IgD-negative memory B cell (primary cell): ENCODE measurements at regions not wholly inside any gene's neighbourhood (a gene's known extent, or its start where the extent isn't known, plus 50 kb on each side); places are given as distances from the start of the nearest gene placed in this dataset.
"Not testable (repeated sequence)": the region's sequence is repeated elsewhere in the genome, so short reads cannot be mapped to it uniquely, and the experiment has no call there.

Experiments
- H3K27ac Mint-ChIP-seq, 3 donors: one replicate each; pipeline ENCODE4 v1.8.0; 2020 to 2022; ENCODE audit warnings: mild to moderate bottlenecking in 3 of 3, mixed read lengths in 3 of 3, moderate library complexity in 1 of 3
- H3K27me3 Mint-ChIP-seq: one replicate; pipeline ENCODE4 v1.8.0; 2021; ENCODE audit warnings: mixed read lengths
- H3K36me3 Mint-ChIP-seq: one replicate; pipeline ENCODE4 v1.8.0; 2020; ENCODE audit warnings: mild to moderate bottlenecking, mixed read lengths
- H3K4me1 Mint-ChIP-seq, 3 donors: one replicate each; pipeline ENCODE4 v1.8.0; 2020 to 2022; ENCODE audit warnings: mixed read lengths in 3 of 3, mild to moderate bottlenecking in 1 of 3
- H3K4me3 Mint-ChIP-seq, 4 donors: one replicate each; pipeline ENCODE4 v1.8.0; 2020 to 2022; ENCODE audit warnings: mild to moderate bottlenecking in 4 of 4, mixed read lengths in 4 of 4, moderate library complexity in 3 of 4
- H3K9me3 Mint-ChIP-seq, 3 donors: one replicate each; pipeline ENCODE4 v1.8.0; 2020 to 2021; ENCODE audit warnings: mixed read lengths in 3 of 3, mild to moderate bottlenecking in 1 of 3

DNA sequence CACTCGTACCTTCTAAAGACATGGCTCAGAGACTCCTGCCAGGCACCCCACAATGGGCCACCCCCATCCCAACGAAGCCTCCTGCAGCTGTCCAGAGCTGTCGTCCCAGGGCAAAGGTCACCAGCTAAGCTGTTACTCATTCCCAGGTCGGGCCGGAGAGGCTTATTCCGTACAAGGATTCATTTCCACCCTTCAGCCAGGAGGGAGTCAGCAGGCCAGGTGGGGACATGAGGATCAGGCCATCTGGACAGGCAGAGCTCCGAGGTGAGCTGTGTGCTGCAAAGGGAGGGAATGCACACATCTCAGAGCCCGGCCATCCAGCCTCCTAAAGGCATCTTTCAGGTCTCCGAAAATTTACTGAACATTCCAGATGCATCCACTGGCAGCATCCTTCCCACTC, 63.9 kb upstream of the NANOS1 start:
- no peak overlapping the region for H3K4me3 Mint-ChIP-seq
- H3K9me3 Mint-ChIP-seq: peaks cover 0 to 1% (median 0%) of the 10 kb centered on the region in 3 donors
- H3K4me1 Mint-ChIP-seq: no peaks in the 10 kb centered on the region
- no peak overlapping the region for H3K27ac Mint-ChIP-seq
- H3K27me3 Mint-ChIP-seq: peaks cover 28% of the 10 kb centered on the region
- no peaks in the 10 kb centered on the region for H3K36me3 Mint-ChIP-seq

DNA sequence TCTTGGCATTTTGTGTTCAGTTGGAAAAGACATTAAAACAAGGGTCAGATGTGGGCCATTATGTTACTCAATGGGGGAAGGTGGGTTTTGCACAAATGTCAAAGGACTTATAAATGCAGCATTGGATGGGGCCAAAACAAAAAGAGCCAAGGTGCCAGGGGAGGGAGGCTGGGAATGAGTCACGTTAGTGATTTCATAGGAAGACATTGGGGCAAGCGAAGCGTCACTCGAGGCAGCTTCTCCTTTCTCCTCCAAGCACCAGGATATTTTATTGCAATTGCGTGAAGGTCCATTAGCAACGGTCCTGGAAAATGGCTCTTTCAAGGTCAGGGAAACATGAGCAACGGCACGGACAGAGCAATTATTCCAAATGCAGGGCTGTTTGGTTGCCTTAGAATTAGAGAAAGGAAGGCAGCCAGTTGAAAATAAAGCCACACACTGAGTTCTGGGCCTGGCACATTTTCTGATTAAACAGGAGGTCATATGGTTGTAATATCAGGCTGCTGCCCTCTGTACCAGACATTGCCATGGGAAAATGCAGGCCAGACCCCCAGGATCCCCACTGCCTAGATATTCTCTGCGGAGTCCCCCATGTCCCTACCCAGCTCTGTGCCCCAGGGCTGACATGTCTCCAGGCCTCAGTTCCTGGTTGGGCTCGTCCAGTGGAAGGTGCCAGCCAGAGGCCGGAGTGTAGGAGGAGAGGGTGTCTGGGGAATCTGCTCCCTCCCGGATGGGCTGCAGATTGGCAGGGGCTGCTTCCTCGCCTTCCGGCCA, 63.3 kb upstream of the NANOS1 start:
- Mint-ChIP-seq H3K36me3 (no peaks in the 10 kb centered on the region), H3K4me1 (peaks cover 0 to 1% (median 0%) of the 10 kb centered on the region in 3 donors), H3K4me3 (no peak overlapping the region), H3K27ac (peak overlapping the region in 1 of 3 donors; percentile 17), H3K27me3 (peaks cover 28% of the 10 kb centered on the region), H3K9me3 (peaks cover 0 to 1% (median 0%) of the 10 kb centered on the region in 3 donors)

DNA sequence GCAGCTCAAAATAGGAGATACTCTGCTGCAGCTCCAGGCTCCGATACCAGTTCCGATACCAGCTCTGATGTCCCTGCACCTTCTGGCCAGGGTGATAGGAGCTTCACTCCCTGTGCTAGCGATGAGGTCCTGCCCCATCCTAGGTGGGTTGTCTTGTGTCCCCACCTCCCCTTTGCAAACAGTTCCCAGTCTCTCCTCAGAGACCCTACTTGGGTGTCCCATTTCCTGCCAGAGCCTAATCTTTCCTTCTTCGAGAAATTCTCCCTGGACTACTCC, 62.7 kb upstream of the NANOS1 start:
- H3K4me3 Mint-ChIP-seq: no peak overlapping the region
- H3K4me1 Mint-ChIP-seq: peaks cover 0 to 1% (median 0%) of the 10 kb centered on the region in 3 donors

DNA sequence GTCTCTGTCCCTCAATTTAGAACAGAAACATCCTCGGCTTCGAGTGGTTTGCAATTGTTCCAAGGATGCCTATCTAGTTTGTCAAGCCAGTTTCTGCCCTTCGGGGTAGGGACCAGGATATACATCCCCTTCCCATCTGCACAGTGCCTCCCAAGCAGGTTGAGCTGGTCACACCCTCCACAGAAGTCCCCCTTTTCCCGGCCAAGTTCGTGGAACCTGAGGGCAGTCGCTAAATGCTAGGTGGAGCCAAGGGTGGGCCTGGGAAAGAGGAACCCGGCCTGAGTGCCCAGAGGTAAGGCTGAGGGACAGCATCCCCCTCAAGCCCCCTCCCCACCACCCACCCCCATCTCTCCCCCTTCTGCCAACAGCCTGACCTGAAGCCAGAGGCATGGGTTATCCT, 62.4 kb upstream of the NANOS1 start:
- H3K27ac Mint-ChIP-seq: no peak overlapping the region
- H3K4me3 Mint-ChIP-seq: no peak overlapping the region
- peaks cover 0 to 2% (median 1%) of the 10 kb centered on the region in 3 donors for H3K9me3 Mint-ChIP-seq
- peaks cover 32% of the 10 kb centered on the region for H3K27me3 Mint-ChIP-seq
- peaks cover 0 to 1% (median 0%) of the 10 kb centered on the region in 3 donors for H3K4me1 Mint-ChIP-seq
- no peaks in the 10 kb centered on the region for H3K36me3 Mint-ChIP-seq

More for the DNA sequence above, 62.7 kb upstream of the NANOS1 start:
- Mint-ChIP-seq H3K9me3 (peaks cover 0 to 1% (median under 1%) of the 10 kb centered on the region in 3 donors), H3K36me3 (no peaks in the 10 kb centered on the region), H3K27ac (no peak overlapping the region), H3K27me3 (peaks cover 29% of the 10 kb centered on the region)

DNA sequence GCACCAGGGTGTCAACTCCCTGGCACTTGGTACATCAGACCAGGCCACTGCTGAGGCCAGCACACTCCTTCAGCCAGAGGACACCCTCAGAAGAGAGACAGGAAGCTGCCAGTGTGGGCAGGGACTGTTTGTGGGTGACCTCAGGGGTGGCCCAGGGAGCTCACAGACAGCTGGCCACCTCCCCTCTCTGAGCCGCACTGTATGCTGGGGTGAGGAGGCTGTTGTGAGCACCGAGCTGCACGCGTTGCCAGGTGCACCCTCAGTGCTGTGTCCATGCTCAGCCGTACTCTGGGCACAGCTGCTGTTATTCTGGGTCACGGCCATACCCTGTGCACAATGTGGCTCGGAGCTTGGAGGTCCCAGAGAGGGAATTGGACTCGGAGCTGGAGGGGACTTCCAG, 61.5 kb upstream of the NANOS1 start:
- H3K36me3 Mint-ChIP-seq: no peaks in the 10 kb centered on the region
- peaks cover 0 to 2% (median 1%) of the 10 kb centered on the region in 3 donors for H3K9me3 Mint-ChIP-seq
- no peak overlapping the region for H3K27ac Mint-ChIP-seq
- peaks cover 0 to 1% (median 0%) of the 10 kb centered on the region in 3 donors for H3K4me1 Mint-ChIP-seq
- peaks cover 33% of the 10 kb centered on the region for H3K27me3 Mint-ChIP-seq
- no peak overlapping the region for H3K4me3 Mint-ChIP-seq

DNA sequence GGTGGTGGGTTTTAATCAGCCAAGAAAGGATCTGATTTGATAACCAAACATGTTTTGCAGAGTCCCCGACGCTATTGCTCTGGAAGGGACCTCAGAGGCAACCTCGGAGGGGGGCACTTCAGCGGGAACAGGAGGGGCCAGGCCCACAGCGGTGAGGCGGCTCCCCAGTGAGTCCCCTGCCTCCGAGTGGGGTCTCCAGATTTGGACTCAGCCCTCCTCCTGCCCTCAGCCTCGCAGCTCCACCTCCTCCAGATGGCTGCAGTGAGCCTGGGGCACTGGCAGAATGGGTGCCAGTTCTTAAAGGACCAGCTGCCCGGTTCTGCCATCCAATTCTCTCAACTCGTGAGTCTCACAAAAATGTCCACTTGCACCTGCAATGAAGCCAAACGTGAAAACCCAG, 61.0 kb upstream of the NANOS1 start:
- peaks cover under 1% of the 10 kb centered on the region for H3K36me3 Mint-ChIP-seq
- H3K27me3 Mint-ChIP-seq: peaks cover 30% of the 10 kb centered on the region
- H3K4me1 Mint-ChIP-seq: peaks cover 0 to 1% (median 0%) of the 10 kb centered on the region in 3 donors
- H3K9me3 Mint-ChIP-seq: peaks cover 2 to 5% (median 3%) of the 10 kb centered on the region in 3 donors
- H3K4me3 Mint-ChIP-seq: no peak overlapping the region
- no peak overlapping the region for H3K27ac Mint-ChIP-seq

DNA sequence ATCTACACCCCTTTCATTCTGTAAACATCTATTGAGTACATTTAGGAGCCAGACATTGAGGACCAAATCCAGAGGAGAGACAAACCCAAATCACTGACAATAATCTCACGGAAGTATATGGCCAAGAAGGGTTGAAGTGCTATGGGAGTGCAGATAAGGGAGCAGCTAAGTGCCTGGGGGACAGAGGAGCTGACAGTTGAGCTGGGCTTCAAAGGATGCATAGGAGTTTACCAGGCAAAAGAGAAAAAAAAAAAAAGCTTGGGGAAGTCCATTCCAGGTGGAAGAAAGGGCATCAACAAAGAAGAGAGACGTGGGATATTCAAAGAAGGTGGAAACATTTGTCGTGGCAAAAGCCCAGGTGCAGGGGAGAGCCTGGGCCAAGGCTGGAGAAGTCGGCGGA, 60.5 kb upstream of the NANOS1 start:
- peaks cover 3 to 9% (median 8%) of the 10 kb centered on the region in 3 donors for H3K9me3 Mint-ChIP-seq
- no peak overlapping the region for H3K27ac Mint-ChIP-seq
- peaks cover 0 to 1% (median 0%) of the 10 kb centered on the region in 3 donors for H3K4me1 Mint-ChIP-seq
- H3K36me3 Mint-ChIP-seq: peaks cover 2% of the 10 kb centered on the region
- no peak overlapping the region for H3K4me3 Mint-ChIP-seq
- peaks cover 25% of the 10 kb centered on the region for H3K27me3 Mint-ChIP-seq

DNA sequence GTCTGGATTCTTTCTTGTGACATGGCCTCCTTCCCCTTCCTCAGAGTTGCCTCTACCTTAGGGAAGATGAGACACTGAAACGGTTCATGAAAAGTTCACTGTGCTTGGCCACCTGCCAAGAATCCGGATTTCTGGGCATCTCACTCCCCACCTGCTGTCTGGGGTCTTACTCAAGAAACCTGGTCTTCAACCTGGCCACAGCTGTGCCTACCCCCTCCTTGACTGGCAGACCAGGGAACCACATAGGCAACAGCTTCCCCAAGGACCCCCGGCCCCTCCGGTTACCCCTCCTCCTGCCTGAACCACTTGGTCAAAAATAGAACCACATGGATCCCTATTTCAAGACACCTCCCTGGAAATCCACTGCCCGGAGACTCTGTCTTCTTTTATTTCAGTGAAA, 58.7 kb upstream of the NANOS1 start:
- peaks cover 0 to 1% (median 0%) of the 10 kb centered on the region in 3 donors for H3K4me1 Mint-ChIP-seq
- no peak overlapping the region for H3K4me3 Mint-ChIP-seq
- H3K9me3 Mint-ChIP-seq: peaks cover 2 to 17% (median 10%) of the 10 kb centered on the region in 3 donors
- H3K36me3 Mint-ChIP-seq: peaks cover 4% of the 10 kb centered on the region
- H3K27me3 Mint-ChIP-seq: peaks cover 20% of the 10 kb centered on the region
- no peak overlapping the region for H3K27ac Mint-ChIP-seq

DNA sequence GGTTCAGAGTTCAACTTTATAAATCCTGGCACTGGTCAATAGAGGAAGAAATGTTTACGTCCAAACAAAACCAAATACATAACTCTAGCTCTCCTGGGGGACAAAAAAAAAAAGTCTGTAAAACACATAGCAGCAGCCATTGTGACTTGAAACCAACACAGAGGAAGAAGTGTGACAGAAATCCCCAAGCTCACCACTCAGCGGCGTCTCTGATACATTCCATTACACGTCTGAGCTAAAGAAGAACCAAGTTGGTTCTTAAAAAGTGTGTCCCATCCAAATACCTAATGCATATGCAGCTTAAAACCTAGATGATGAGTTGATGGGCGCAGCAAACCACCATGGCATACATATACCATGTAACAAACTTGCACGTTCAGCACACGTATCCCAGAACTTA, 58.3 kb upstream of the NANOS1 start:
- Mint-ChIP-seq H3K27me3 (peaks cover 20% of the 10 kb centered on the region), H3K4me3 (no peak overlapping the region), H3K27ac (no peak overlapping the region), H3K36me3 (peaks cover 4% of the 10 kb centered on the region), H3K4me1 (peaks cover 0 to 1% (median 0%) of the 10 kb centered on the region in 3 donors), H3K9me3 (peaks cover 2 to 22% (median 12%) of the 10 kb centered on the region in 3 donors)

DNA sequence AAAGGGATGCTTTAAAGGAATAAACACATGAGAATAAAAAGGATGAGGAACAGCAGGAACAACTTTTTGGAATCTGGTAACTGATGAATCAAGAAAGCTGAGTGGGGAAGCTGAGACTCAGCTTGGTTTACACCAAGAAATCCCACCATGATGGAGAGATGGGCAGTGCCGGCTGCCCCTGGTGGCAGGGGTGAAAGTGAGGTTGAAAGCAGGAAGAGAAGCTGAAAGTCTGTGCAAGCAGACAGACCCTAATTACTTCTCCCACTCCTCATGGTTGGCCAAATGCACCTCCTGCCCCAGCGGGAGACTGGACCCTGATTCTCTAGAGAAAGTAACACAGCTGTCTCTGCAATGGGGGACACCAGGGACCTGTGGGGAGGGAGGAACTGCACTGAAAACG, 57.6 kb upstream of the NANOS1 start:
- H3K27me3 Mint-ChIP-seq: peaks cover 18% of the 10 kb centered on the region
- peaks cover 0 to 1% (median 0%) of the 10 kb centered on the region in 3 donors for H3K4me1 Mint-ChIP-seq
- H3K9me3 Mint-ChIP-seq: peaks cover 2 to 23% (median 12%) of the 10 kb centered on the region in 3 donors
- no peak overlapping the region for H3K4me3 Mint-ChIP-seq
- peaks cover 4% of the 10 kb centered on the region for H3K36me3 Mint-ChIP-seq
- no peak overlapping the region for H3K27ac Mint-ChIP-seq

DNA sequence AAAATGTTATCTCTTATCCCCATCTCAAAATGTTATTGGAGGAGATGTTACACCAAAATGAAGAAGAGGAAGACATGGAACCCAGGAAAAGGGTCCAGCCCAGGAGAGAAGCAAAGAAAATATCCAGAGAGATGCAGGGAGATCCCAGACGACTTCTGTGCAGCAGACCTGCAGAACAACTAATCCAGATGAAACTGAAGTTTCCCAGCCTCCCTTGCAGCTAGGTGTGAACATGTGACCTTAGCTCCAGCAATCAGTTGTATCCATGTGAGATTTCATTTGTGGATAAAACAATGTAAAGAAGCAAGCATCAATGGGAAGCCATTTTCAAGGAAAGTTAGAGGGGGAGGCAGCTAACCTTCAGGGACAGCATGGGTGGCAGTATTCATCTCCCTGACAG, 55.8 kb upstream of the NANOS1 start:
- no peak overlapping the region for H3K27ac Mint-ChIP-seq
- H3K27me3 Mint-ChIP-seq: peaks cover 15% of the 10 kb centered on the region
- peaks cover 0 to 1% (median 0%) of the 10 kb centered on the region in 3 donors for H3K4me1 Mint-ChIP-seq
- H3K36me3 Mint-ChIP-seq: peaks cover 4% of the 10 kb centered on the region
- peaks cover 2 to 23% (median 12%) of the 10 kb centered on the region in 3 donors for H3K9me3 Mint-ChIP-seq
- no peak overlapping the region for H3K4me3 Mint-ChIP-seq

DNA sequence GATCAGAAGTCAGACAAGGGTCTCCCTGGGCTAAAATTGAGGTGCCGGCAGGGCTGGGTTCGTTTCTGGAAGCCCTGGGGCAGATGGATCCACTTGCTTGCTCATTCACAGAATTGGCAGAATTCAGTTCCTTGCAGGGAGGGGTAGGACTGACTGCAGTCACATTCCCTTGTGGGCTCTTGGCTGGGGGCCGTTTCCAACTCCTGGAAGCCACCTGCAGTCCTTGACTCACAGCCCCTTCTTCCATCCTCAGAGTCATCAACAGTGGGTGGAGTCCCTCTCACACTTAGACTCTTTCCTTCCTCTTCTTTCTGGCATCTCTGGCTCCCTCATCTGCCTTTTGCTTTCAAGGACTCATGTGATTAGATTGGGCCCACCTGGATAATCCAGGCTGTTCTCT, 54.6 kb upstream of the NANOS1 start:
- Mint-ChIP-seq H3K36me3 (peaks cover 4% of the 10 kb centered on the region), H3K9me3 (peaks cover 2 to 23% (median 12%) of the 10 kb centered on the region in 3 donors), H3K4me1 (peaks cover 0 to 1% (median 0%) of the 10 kb centered on the region in 3 donors), H3K27ac (no peak overlapping the region), H3K4me3 (peak overlapping the region in 1 of 4 donors; percentile 66), H3K27me3 (peaks cover 14% of the 10 kb centered on the region)

DNA sequence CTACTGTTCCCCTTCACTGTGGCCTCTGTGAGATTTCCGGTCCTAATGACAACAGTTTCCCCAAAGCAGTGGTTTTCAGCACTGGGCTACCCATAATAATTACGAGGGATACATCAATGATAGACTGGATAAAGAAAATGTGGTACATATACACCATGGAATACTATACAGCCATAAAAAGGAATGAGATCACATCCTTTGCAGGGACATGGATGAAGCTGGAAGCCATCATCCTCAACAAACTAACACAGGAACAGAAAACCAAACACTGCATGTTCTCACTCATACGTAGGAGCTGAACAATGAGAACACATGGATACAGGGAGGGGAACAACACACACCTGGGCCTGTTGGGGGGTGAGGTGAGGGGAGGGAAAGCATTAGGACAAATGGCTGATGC, 53.3 kb upstream of the NANOS1 start:
- Mint-ChIP-seq H3K27me3 (peaks cover 16% of the 10 kb centered on the region), H3K27ac (peak overlapping the region in 1 of 3 donors; percentile 73), H3K9me3 (peaks cover 2 to 23% (median 12%) of the 10 kb centered on the region in 3 donors)
- H3K4me1 Mint-ChIP-seq, H3K36me3 Mint-ChIP-seq, H3K4me3 Mint-ChIP-seq: not testable (repeated sequence)

DNA sequence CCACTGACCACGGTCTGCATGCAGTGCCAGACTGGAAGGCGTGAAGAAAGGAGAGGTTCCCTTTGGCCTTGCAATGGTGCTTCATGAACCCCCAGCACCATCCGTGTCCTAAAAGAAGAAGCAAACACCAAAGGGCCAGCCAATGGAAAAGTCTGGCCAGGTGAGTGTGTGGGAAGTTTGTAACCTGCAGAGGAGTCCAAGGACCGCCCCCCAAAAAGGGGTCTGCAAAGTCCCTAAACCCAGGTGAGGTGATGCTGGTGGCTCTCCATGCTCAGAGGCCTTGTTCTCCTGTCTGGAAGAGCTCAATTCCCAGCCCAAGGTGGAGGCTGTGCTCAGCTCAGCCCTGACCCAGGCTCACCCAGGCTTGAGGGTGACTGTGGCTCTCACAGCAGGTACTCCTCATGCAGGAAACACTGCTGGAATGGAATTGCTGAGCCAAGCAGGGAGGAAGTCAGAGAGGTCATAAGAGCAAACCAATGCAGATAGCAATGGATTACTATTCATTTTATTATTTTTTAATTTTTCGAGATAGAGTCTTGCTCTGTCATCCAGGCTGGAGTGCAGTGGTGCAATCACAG, 52.4 kb upstream of the NANOS1 start:
- peak overlapping the region in 1 of 3 donors; percentile 73 for H3K27ac Mint-ChIP-seq

DNA sequence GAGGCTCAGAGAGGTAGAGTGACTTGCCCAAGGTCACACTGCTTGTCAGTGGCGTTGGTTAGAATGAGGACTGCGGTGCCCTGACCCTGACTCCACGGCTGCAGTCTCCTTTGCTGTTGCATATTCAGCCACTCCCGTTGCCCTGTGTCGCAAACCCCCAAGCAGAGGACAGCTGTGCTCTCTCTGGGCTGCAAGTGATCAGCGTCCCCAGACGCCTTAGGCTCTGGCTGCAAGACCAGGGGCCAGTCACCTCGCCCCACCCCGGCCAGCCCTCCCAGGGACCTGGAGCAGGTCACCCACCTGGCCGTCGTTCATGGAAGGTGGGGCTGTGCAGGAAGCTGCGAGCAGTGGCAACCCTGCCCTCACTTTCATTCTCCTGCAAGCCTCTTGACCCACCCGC, 51.7 kb upstream of the NANOS1 start:
- no peaks in the 10 kb centered on the region for H3K4me1 Mint-ChIP-seq
- H3K27me3 Mint-ChIP-seq: peaks cover 11% of the 10 kb centered on the region
- peaks cover 4% of the 10 kb centered on the region for H3K36me3 Mint-ChIP-seq
- no peak overlapping the region for H3K4me3 Mint-ChIP-seq
- H3K27ac Mint-ChIP-seq: no peak overlapping the region
- peaks cover 2 to 23% (median 10%) of the 10 kb centered on the region in 3 donors for H3K9me3 Mint-ChIP-seq

More for the DNA sequence above, 52.4 kb upstream of the NANOS1 start:
- Mint-ChIP-seq H3K4me3 (no peak overlapping the region), H3K4me1 (no peaks in the 10 kb centered on the region), H3K9me3 (peaks cover 2 to 23% (median 10%) of the 10 kb centered on the region in 3 donors), H3K27me3 (peaks cover 12% of the 10 kb centered on the region), H3K36me3 (peaks cover 4% of the 10 kb centered on the region)
